CD4-positive, CD25-positive, alpha-beta regulatory T cell (primary cell): ENCODE measurements at regions not wholly inside any gene's neighbourhood (a gene's known extent, or its start where the extent isn't known, plus 50 kb on each side); places are given as distances from the start of the nearest gene placed in this dataset.

ENCODE experiments used
- ATAC-seq, 2 donors: fragments of 150-1000 bp; cut with Tn5 transposase; one replicate each; pipeline ENCODE4 v1.10.0; 2021; ENCODE audit warnings: low read depth in 2 of 2, moderate number of reproducible peaks in 2 of 2, moderate library complexity in 1 of 2
- DNase-seq, 3 donors: peaks; one replicate each; pipeline versions ENCODE4 v3.0.0 to v3.0.0-alpha.2; 2012 to 2022; ENCODE audit warnings: mixed read lengths in 1 of 3
- H3K27ac ChIP-seq: one replicate; pipeline ENCODE4 v1.7.0; 2013; ENCODE audit warnings: mild to moderate bottlenecking, low read length; ENCODE audit not compliant: insufficient read depth, poor library complexity, severe bottlenecking
- H3K27me3 ChIP-seq: one replicate; pipeline ENCODE4 v1.7.0; 2013; ENCODE audit warnings: low read length; ENCODE audit not compliant: control insufficient read depth, insufficient read depth
- H3K36me3 ChIP-seq: one replicate; pipeline ENCODE4 v1.7.0; 2013; ENCODE audit warnings: mild to moderate bottlenecking, low read length, moderate library complexity; ENCODE audit not compliant: control insufficient read depth, insufficient read depth
- H3K4me1 ChIP-seq: 2 replicates; pipeline ENCODE4 v1.7.0; 2013; ENCODE audit warnings: mild to moderate bottlenecking, low read length; ENCODE audit not compliant: insufficient read depth, control insufficient read depth, poor library complexity, severe bottlenecking
- H3K4me3 ChIP-seq: one replicate; pipeline ENCODE4 v1.7.0; 2013; ENCODE audit warnings: low read depth, mild to moderate bottlenecking, low read length, moderate library complexity
- H3K9me3 ChIP-seq, 2 experiments: 1 replicate in 1 of 2; 2 replicates in 1 of 2; pipeline ENCODE4 v1.7.0; 2013; ENCODE audit warnings: low read length in 2 of 2, mild to moderate bottlenecking in 1 of 2, moderate library complexity in 1 of 2; ENCODE audit not compliant: control insufficient read depth in 2 of 2
- H3K27ac Mint-ChIP-seq, 3 donors: one replicate each; pipeline ENCODE4 v1.8.0; 2020 to 2022; ENCODE audit warnings: mild to moderate bottlenecking in 3 of 3, mixed read lengths in 3 of 3, moderate library complexity in 2 of 3
- H3K27me3 Mint-ChIP-seq: one replicate; pipeline ENCODE4 v1.8.0; 2022; ENCODE audit warnings: mild to moderate bottlenecking, mixed read lengths
- H3K36me3 Mint-ChIP-seq: one replicate; pipeline ENCODE4 v1.8.0; 2020; ENCODE audit warnings: mixed read lengths
- H3K4me1 Mint-ChIP-seq, 4 donors: one replicate each; pipeline ENCODE4 v1.8.0; 2020 to 2022; ENCODE audit warnings: mixed read lengths in 4 of 4, mild to moderate bottlenecking in 1 of 4
- H3K4me3 Mint-ChIP-seq, 4 donors: one replicate each; pipeline ENCODE4 v1.8.0; 2020 to 2022; ENCODE audit warnings: mild to moderate bottlenecking in 4 of 4, mixed read lengths in 4 of 4, moderate library complexity in 3 of 4
- H3K9me3 Mint-ChIP-seq, 7 donors: one replicate each; pipeline ENCODE4 v1.8.0; 2020 to 2022; ENCODE audit warnings: mixed read lengths in 7 of 7, mild to moderate bottlenecking in 3 of 7, moderate library complexity in 2 of 7

GRCh38 chr10:78182841-78183240, 149.2 kb downstream of the RPS24 start:
- Mint-ChIP-seq H3K27me3 (peaks cover 4% of the 10 kb centered on the region), H3K4me3 (no peak overlapping the region), H3K27ac (no peak overlapping the region), H3K36me3 (no peaks in the 10 kb centered on the region), H3K9me3 (no peaks in the 10 kb centered on the region), H3K4me1 (no peaks in the 10 kb centered on the region)
- Histone ChIP-seq H3K27me3 (no peaks in the 10 kb centered on the region), H3K4me3 (no peak overlapping the region), H3K36me3 (no peaks in the 10 kb centered on the region), H3K9me3 (no peaks in the 10 kb centered on the region), H3K27ac (no peak overlapping the region), H3K4me1 (no peaks in the 10 kb centered on the region)
- DNase-seq (no peak), ATAC-seq (no peak)

DNA sequence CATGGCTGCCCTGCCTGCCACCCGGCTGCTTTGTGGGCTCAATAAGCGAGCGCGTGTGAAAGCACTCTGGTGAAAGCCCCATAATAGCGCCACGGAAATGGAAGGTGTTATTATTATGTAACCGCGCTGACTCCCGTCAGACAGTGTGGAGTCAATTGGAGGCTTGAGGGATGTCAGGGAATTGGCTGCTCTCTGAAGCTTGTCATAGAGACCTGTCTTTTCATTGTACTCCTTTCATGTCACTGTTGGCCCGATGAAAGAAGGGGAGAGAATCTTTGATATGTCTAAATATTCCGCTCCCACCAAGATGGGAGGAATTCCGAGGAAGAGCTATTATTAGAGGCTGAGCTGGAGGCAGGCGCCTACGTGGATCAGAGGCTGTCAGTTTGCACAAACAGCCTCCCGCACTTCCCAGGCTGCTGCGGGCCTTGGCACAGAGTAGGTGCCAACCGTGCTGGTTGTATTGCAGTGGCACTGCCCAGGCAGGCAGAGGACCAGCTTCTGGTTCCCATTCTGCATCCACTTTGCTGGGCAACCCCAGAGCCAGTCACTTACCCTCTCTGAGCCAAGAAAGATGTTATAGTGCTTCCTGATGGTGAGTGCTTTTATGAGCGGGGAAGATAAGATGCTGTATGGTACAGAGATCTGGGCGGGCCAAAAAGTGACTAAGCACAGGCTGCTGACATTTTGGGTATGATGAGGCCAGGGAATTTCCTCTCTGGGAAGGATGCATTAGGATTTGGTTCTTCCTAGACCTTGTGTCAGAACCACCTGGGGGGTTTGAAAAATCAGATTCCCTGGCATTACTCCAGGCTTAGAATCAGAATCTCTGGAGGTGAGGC, 151.4 kb downstream of the RPS24 start:
- DNase-seq (no peak), ATAC-seq (no peak)
- Mint-ChIP-seq H3K4me1 (no peaks in the 10 kb centered on the region), H3K27ac (no peak overlapping the region), H3K36me3 (no peaks in the 10 kb centered on the region), H3K4me3 (no peak overlapping the region), H3K27me3 (peaks cover 4% of the 10 kb centered on the region), H3K9me3 (no peaks in the 10 kb centered on the region)
- no peaks in the 10 kb centered on the region for H3K4me1 ChIP-seq
- H3K27me3 ChIP-seq: no peaks in the 10 kb centered on the region
- no peak overlapping the region for H3K27ac ChIP-seq
- no peaks in the 10 kb centered on the region for H3K9me3 ChIP-seq
- no peak overlapping the region for H3K4me3 ChIP-seq
- H3K36me3 ChIP-seq: no peaks in the 10 kb centered on the region

DNA sequence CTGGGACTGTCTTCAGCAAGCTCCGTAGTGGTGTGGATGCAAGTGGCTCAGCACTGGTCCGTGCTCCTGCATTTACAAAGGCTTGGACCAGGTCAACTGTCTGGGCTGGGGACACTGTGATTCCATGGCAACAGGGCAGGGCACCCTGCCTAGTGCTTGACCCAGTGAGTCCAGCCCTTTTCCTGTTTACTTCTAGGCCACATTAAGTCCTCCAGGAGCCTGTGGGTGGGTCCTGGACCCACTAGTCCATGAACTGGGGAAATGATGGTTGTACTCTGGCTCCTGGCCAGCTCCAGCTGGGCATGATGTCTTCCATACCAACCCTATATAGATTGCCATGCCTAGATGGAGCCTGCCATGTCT, 152.0 kb downstream of the RPS24 start:
- no peak for ATAC-seq
- Mint-ChIP-seq H3K9me3 (no peaks in the 10 kb centered on the region), H3K36me3 (no peaks in the 10 kb centered on the region), H3K4me3 (no peak overlapping the region), H3K27ac (no peak overlapping the region), H3K4me1 (no peaks in the 10 kb centered on the region), H3K27me3 (peaks cover 4% of the 10 kb centered on the region)
- no peaks in the 10 kb centered on the region for H3K36me3 ChIP-seq
- H3K4me3 ChIP-seq: no peak overlapping the region
- DNase-seq: no peak
- H3K27me3 ChIP-seq: no peaks in the 10 kb centered on the region
- H3K4me1 ChIP-seq: no peaks in the 10 kb centered on the region
- no peak overlapping the region for H3K27ac ChIP-seq
- H3K9me3 ChIP-seq: no peaks in the 10 kb centered on the region

- Histone ChIP-seq H3K36me3 (no peaks in the 10 kb centered on the region), H3K4me3 (no peak overlapping the region), H3K27me3 (no peaks in the 10 kb centered on the region), H3K27ac (no peak overlapping the region), H3K4me1 (no peaks in the 10 kb centered on the region), H3K9me3 (no peaks in the 10 kb centered on the region)
- Mint-ChIP-seq H3K36me3 (no peaks in the 10 kb centered on the region), H3K4me1 (no peaks in the 10 kb centered on the region), H3K9me3 (no peaks in the 10 kb centered on the region), H3K27me3 (peaks cover 4% of the 10 kb centered on the region), H3K4me3 (no peak overlapping the region), H3K27ac (no peak overlapping the region)
- no peak for ATAC-seq
- no peak for DNase-seq
Measured at GRCh38 chr10:78186572-78186971, 152.9 kb downstream of the RPS24 start.

- Mint-ChIP-seq H3K36me3 (no peaks in the 10 kb centered on the region), H3K4me1 (no peaks in the 10 kb centered on the region)
- H3K9me3 ChIP-seq: no peaks in the 10 kb centered on the region
Measured at GRCh38 chr10:78187371-78187770, 153.7 kb downstream of the RPS24 start.

GRCh38 chr10:78188446-78188845, 154.8 kb downstream of the RPS24 start:
- H3K27me3 Mint-ChIP-seq: peaks cover 4% of the 10 kb centered on the region

More at GRCh38 chr10:78187371-78187770, 153.7 kb downstream of the RPS24 start:
- peaks cover 4% of the 10 kb centered on the region for H3K27me3 Mint-ChIP-seq
- peaks cover 0 to 1% (median 0%) of the 10 kb centered on the region in 7 donors for H3K9me3 Mint-ChIP-seq
- Histone ChIP-seq H3K4me3 (no peak overlapping the region), H3K27ac (no peak overlapping the region), H3K27me3 (no peaks in the 10 kb centered on the region), H3K36me3 (no peaks in the 10 kb centered on the region), H3K4me1 (no peaks in the 10 kb centered on the region)
- no peak overlapping the region for H3K27ac Mint-ChIP-seq
- no peak overlapping the region for H3K4me3 Mint-ChIP-seq
- DNase-seq: no peak
- no peak for ATAC-seq

DNA sequence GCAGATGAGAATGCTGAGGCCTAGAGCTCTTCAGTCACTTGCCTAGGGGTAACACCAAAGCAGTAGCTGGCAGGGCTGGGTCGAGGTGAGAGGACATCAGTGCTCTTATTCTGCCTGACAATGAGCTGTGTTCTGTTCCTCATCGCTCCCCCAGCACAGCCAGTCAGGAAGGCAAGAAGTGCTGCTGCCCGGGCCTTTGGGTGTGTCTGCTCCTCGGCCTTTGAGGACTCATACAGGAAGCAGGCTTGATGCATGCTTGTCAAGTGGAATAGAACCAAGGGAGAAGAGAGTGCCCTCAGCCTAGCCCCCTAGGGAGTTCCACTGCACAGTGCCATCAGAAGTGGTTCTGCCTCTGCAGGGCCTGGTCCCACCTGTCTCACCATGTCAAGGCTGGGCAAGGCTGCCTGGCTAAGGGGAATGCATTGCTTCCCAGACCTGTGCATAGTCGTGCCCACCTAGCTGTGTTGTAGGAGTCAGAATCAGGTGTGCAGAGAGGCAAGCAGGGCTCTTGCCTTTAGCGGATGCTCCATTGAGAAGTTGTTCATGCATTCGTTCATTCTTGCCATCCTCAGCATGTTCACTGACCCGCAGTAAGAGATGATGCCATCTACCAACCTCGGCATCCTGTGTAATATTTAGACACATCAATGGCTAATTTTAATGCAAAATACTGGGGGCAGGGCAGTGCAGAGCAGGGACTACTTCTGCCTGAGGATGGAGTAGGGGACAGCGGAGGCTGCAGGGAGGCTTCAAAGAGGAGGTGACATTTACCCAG, 156.6 kb downstream of the RPS24 start:
- Histone ChIP-seq H3K4me3 (no peak overlapping the region), H3K4me1 (no peaks in the 10 kb centered on the region), H3K27me3 (no peaks in the 10 kb centered on the region), H3K27ac (no peak overlapping the region), H3K9me3 (peaks cover 0 to 9% of the 10 kb centered on the region in 2 experiments), H3K36me3 (no peaks in the 10 kb centered on the region)
- Mint-ChIP-seq H3K27me3 (no peaks in the 10 kb centered on the region), H3K9me3 (peaks cover 0 to 6% (median 1%) of the 10 kb centered on the region in 7 donors), H3K27ac (peak overlapping the region in 1 of 3 donors; percentile 8), H3K4me1 (no peaks in the 10 kb centered on the region), H3K4me3 (no peak overlapping the region), H3K36me3 (no peaks in the 10 kb centered on the region)
- DNase-seq (no peak), ATAC-seq (no peak)

More at GRCh38 chr10:78188446-78188845, 154.8 kb downstream of the RPS24 start:
- Histone ChIP-seq H3K4me1 (no peaks in the 10 kb centered on the region), H3K27me3 (no peaks in the 10 kb centered on the region), H3K4me3 (no peak overlapping the region), H3K36me3 (no peaks in the 10 kb centered on the region), H3K27ac (no peak overlapping the region), H3K9me3 (peaks cover 0 to 7% of the 10 kb centered on the region in 2 experiments)
- ATAC-seq (no peak), DNase-seq (no peak)
- H3K4me1 Mint-ChIP-seq: no peaks in the 10 kb centered on the region
- no peaks in the 10 kb centered on the region for H3K36me3 Mint-ChIP-seq
- H3K4me3 Mint-ChIP-seq: no peak overlapping the region
- H3K27ac Mint-ChIP-seq: no peak overlapping the region
- H3K9me3 Mint-ChIP-seq: peaks cover 0 to 4% (median 0%) of the 10 kb centered on the region in 7 donors
